ENCODE measurements at regions not wholly inside any gene's neighbourhood (a gene's known extent, or its start where the extent isn't known, plus 50 kb on each side); places are given as distances from the start of the nearest gene placed in this dataset.
A peak's percentile ranks its signal among the peaks of the same experiment; 100 is the strongest.

DNA sequence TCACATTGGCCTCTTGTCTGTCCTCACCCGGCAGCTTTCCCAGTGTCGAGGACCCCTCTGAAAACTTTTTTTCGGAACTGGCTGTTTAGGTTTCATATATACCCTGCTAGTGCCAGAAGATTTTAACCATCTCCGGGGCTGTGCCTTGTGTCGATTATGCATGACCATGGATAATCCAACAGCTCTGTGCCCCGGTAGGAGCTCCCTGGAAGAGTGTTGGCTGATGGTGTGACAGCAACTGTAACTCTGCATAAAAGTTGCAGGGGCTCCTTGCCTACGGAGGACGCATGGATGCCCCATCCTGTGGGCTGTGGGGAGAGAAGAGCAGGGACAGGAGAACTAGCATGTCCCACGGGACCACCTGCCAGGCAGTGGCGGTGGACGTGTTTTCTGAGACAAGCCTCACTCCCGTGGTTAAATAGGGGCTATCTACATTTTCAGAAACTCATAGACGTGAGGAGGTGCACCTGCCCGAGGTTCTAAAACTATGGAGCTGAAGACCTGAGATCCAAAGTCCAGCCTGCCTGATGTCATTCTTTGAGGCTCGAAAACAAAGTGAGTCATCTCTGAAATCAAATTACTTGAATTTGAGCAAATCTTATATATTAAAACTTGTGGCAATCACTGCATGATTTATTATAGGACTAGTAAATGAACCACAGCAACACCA, 437.2 kb upstream of the HS6ST1 start:
- TF ChIP-seq POLR2A (IDR thresholded peaks at IDR 0.05): peak in 2 of 3 donors; percentile 7 to 16
- TF ChIP-seq, protein P1, sequence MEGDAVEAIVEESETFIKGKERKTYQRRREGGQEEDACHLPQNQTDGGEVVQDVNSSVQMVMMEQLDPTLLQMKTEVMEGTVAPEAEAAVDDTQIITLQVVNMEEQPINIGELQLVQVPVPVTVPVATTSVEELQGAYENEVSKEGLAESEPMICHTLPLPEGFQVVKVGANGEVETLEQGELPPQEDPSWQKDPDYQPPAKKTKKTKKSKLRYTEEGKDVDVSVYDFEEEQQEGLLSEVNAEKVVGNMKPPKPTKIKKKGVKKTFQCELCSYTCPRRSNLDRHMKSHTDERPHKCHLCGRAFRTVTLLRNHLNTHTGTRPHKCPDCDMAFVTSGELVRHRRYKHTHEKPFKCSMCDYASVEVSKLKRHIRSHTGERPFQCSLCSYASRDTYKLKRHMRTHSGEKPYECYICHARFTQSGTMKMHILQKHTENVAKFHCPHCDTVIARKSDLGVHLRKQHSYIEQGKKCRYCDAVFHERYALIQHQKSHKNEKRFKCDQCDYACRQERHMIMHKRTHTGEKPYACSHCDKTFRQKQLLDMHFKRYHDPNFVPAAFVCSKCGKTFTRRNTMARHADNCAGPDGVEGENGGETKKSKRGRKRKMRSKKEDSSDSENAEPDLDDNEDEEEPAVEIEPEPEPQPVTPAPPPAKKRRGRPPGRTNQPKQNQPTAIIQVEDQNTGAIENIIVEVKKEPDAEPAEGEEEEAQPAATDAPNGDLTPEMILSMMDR (IDR thresholded peaks at IDR 0.05): no peak
